ENCODE measurements at regions not wholly inside any gene's neighbourhood (a gene's known extent, or its start where the extent isn't known, plus 50 kb on each side); places are given as distances from the start of the nearest gene placed in this dataset.

DNA sequence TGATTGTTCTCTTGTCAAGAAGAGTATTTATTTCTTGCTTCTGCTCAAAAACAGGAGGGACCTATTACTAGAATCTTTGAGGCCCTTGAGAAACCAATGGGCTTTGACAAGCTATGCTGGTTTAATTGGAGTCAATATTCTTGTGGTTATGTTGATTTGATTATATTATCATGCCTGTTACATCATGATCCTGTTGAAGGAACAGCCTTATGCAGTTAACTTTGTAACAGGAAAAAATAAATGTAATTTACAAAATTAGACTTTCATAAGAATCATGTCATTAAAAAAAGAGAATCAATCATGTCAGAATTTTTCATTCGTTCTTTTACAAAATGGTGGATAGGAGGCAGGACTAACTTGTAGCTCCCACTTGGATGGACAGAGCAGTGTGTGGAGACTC lies 386.1 kb upstream of the DDI1 start:
- ChIA-PET CTCF (no interaction called here), POLR2A (ENCODE audit: unreplicated experiment) (no interaction called here)
- TF ChIP-seq EZH2 (IDR thresholded peaks at IDR 0.05; ENCODE audit: low read depth), result no peak
- no peak for TF ChIP-seq CTCF (conservative IDR thresholded peaks at IDR 0.05)
- intact Hi-C loops (cut with micrococcal nuclease; ENCODE audit: unreplicated experiment), result no loop called here
- Histone ChIP-seq H4K20me1 (ENCODE audit: insufficient read depth) (no peaks in the 10 kb centered on the region), H3K79me2 (ENCODE audit: low read depth) (no peaks in the 10 kb centered on the region), H3F3A (ENCODE audit: insufficient read depth, low read depth) (no peaks in the 10 kb centered on the region), H3K27ac (no peak overlapping the region), H3K9me2 (ENCODE audit: insufficient read depth) (no peaks in the 10 kb centered on the region), H3K4me2 (no peak overlapping the region), H3K4me3 (no peak overlapping the region), H3K9me3 (ENCODE audit: insufficient read depth, low read depth) (peaks cover 9% of the 10 kb centered on the region), H2AFZ (0 out of 2 replicates have a peak overlapping the region, but pooled peaks have one; percentile 39), H3K27me3 (ENCODE audit: insufficient read depth, low read depth) (no peaks in the 10 kb centered on the region), H3K36me3 (ENCODE audit: low read depth) (no peaks in the 10 kb centered on the region), H3K4me1 (replicated peaks; ENCODE audit: insufficient read depth) (no peaks in the 10 kb centered on the region)
- BruUV-seq (replicated peaks), result no TSS peak
- no peak for DNase-seq

GRCh38 chr11:103651341-103651998 lies 385.0 kb upstream of the DDI1 start:
- Histone ChIP-seq H3K9me2 (ENCODE audit: insufficient read depth) (no peaks in the 10 kb centered on the region), H3K4me3 (no peak overlapping the region), H3K27me3 (ENCODE audit: insufficient read depth, low read depth) (no peaks in the 10 kb centered on the region), H4K20me1 (ENCODE audit: insufficient read depth) (no peaks in the 10 kb centered on the region), H3K79me2 (ENCODE audit: low read depth) (no peaks in the 10 kb centered on the region), H3K4me2 (no peak overlapping the region), H2AFZ (no peak overlapping the region), H3K9me3 (ENCODE audit: insufficient read depth, low read depth) (peaks cover 9% of the 10 kb centered on the region), H3K36me3 (ENCODE audit: low read depth) (no peaks in the 10 kb centered on the region), H3K27ac (no peak overlapping the region), H3F3A (ENCODE audit: insufficient read depth, low read depth) (no peaks in the 10 kb centered on the region), H3K4me1 (replicated peaks; ENCODE audit: insufficient read depth) (no peaks in the 10 kb centered on the region)
- TF ChIP-seq EZH2 (IDR thresholded peaks at IDR 0.05; ENCODE audit: low read depth) (no peak), CTCF (conservative IDR thresholded peaks at IDR 0.05) (no peak)
- CTCF ChIA-PET, result no interaction called here
- DNase-seq, result no peak
- POLR2A ChIA-PET (ENCODE audit: unreplicated experiment), result no interaction called here
- no TSS peak for BruUV-seq (replicated peaks)
- intact Hi-C loops (cut with micrococcal nuclease; ENCODE audit: unreplicated experiment), result no loop called here

DNA sequence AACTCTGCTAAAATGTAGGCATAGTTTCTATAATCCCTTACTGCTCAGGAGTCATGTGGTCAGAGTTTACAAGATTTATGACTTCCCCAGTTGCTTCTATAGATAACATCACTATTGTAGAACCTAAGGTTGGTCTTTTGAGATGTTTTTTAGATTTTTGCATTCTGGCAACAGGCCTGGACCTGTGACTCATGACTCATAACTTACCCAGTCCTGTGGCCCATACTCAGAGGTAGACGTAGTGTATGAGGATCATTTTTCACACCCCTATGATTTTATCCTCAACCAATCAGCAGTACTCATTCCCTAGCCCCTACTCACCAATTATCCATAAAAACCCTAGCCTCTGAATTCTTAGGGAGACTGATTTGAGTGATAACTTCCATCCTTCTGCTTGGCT lies 384.4 kb upstream of the DDI1 start:
- no peaks in the 10 kb centered on the region for H4K20me1 ChIP-seq (ENCODE audit: insufficient read depth)
- POLR2A ChIA-PET (ENCODE audit: unreplicated experiment), result no interaction called here
- H3K27me3 ChIP-seq (ENCODE audit: insufficient read depth, low read depth), result no peaks in the 10 kb centered on the region
- no peak for DNase-seq
- H3K36me3 ChIP-seq (ENCODE audit: low read depth), result no peaks in the 10 kb centered on the region
- H3K79me2 ChIP-seq (ENCODE audit: low read depth), result no peaks in the 10 kb centered on the region
- H3K4me1 ChIP-seq (replicated peaks; ENCODE audit: insufficient read depth), result no peaks in the 10 kb centered on the region
- H3K9me2 ChIP-seq (ENCODE audit: insufficient read depth), result no peaks in the 10 kb centered on the region
- no peak overlapping the region for H3K27ac ChIP-seq
- no peaks in the 10 kb centered on the region for H3F3A ChIP-seq (ENCODE audit: insufficient read depth, low read depth)
- no peak overlapping the region for H2AFZ ChIP-seq
- H3K4me3 ChIP-seq, result no peak overlapping the region
- TF ChIP-seq EZH2 (IDR thresholded peaks at IDR 0.05; ENCODE audit: low read depth) (no peak), CTCF (conservative IDR thresholded peaks at IDR 0.05) (no peak)
- no TSS peak for BruUV-seq (replicated peaks)
- CTCF ChIA-PET, result no interaction called here
- intact Hi-C loops (cut with micrococcal nuclease; ENCODE audit: unreplicated experiment), result no loop called here
- no peak overlapping the region for H3K4me2 ChIP-seq
- peaks cover 9% of the 10 kb centered on the region for H3K9me3 ChIP-seq (ENCODE audit: insufficient read depth, low read depth)

Measured in PC-9 (cell line).